H9 (cell line): ENCODE measurements at regions not wholly inside any gene's neighbourhood (a gene's known extent, or its start where the extent isn't known, plus 50 kb on each side); places are given as distances from the start of the nearest gene placed in this dataset.

Experiments
- DNase-seq: peaks from one replicate; pipeline ENCODE4 v3.0.0-alpha.2; 2017
- H2AFZ ChIP-seq: one replicate; pipeline ENCODE4 v1.6.1; 2013; ENCODE audit warnings: mild to moderate bottlenecking, low read length, control low read depth, moderate library complexity
- H2AK5ac ChIP-seq: 2 replicates; pipeline ENCODE4 v1.6.1; 2013; ENCODE audit warnings: low read length, control low read depth, mixed read lengths; ENCODE audit not compliant: insufficient read length
- H2BK120ac ChIP-seq: one replicate; pipeline ENCODE4 v1.6.1; 2013; ENCODE audit warnings: low read depth, mild to moderate bottlenecking, low read length, control low read depth, inconsistent platforms; ENCODE audit not compliant: poor library complexity, severe bottlenecking
- H2BK12ac ChIP-seq: 2 replicates; pipeline ENCODE4 v1.6.1; 2013; ENCODE audit warnings: low read length, control low read depth, mixed read lengths, low read depth; ENCODE audit not compliant: insufficient read length
- H2BK15ac ChIP-seq: 2 replicates; pipeline ENCODE4 v1.6.1; 2013; ENCODE audit warnings: low read depth, low read length, control low read depth
- H2BK20ac ChIP-seq: one replicate; pipeline ENCODE4 v1.6.1; 2013; ENCODE audit warnings: low read depth, mild to moderate bottlenecking, low read length, control low read depth, inconsistent platforms; ENCODE audit not compliant: poor library complexity, severe bottlenecking
- H2BK5ac ChIP-seq: 2 replicates; pipeline ENCODE4 v1.6.1; 2013; ENCODE audit warnings: low read length, control low read depth, mixed read lengths; ENCODE audit not compliant: insufficient read length
- H3K14ac ChIP-seq: 2 replicates; pipeline ENCODE4 v1.6.1; 2013; ENCODE audit warnings: low read length, control low read depth; ENCODE audit not compliant: insufficient read depth
- H3K18ac ChIP-seq: 2 replicates; pipeline ENCODE4 v1.6.1; 2013; ENCODE audit warnings: low read depth, mild to moderate bottlenecking, mixed read lengths, low read length, control low read depth; ENCODE audit not compliant: insufficient read length
- H3K23ac ChIP-seq: 2 replicates; pipeline ENCODE4 v1.6.1; 2013; ENCODE audit warnings: low read length, control low read depth, mixed read lengths, low read depth; ENCODE audit not compliant: insufficient read length
- H3K23me2 ChIP-seq: 2 replicates; pipeline ENCODE4 v1.6.1; 2013; ENCODE audit warnings: low read depth, mild to moderate bottlenecking, mixed read lengths, low read length, control low read depth; ENCODE audit not compliant: insufficient read length, poor library complexity, severe bottlenecking
- H3K27ac ChIP-seq: 2 replicates; pipeline ENCODE4 v1.5.1; 2013; ENCODE audit warnings: low read length, control low read depth, mixed read lengths, low read depth; ENCODE audit not compliant: insufficient read length
- H3K27me3 ChIP-seq: 2 replicates; pipeline ENCODE4 v1.6.1; 2013; ENCODE audit warnings: low read length, control low read depth, inconsistent platforms; ENCODE audit not compliant: insufficient read depth
- H3K4ac ChIP-seq: 2 replicates; pipeline ENCODE4 v1.6.1; 2013; ENCODE audit warnings: low read depth, mild to moderate bottlenecking, control low read depth, inconsistent platforms, low read length, moderate library complexity
- H3K4me1 ChIP-seq: 2 replicates; pipeline ENCODE4 v1.6.1; 2013; ENCODE audit warnings: low read length, control low read depth, inconsistent platforms; ENCODE audit not compliant: insufficient read depth
- H3K4me2 ChIP-seq: 2 replicates; pipeline ENCODE4 v1.6.1; 2013; ENCODE audit warnings: low read length, control low read depth, mixed read lengths; ENCODE audit not compliant: insufficient read length, insufficient read depth
- H3K56ac ChIP-seq: 2 replicates; pipeline ENCODE4 v1.6.1; 2013; ENCODE audit warnings: low read depth, mild to moderate bottlenecking, mixed read lengths, low read length, control low read depth; ENCODE audit not compliant: insufficient read length
- H3K79me1 ChIP-seq: 2 replicates; pipeline ENCODE4 v1.6.1; 2013; ENCODE audit warnings: low read depth, mild to moderate bottlenecking, moderate library complexity, low read length, control low read depth, inconsistent platforms; ENCODE audit not compliant: insufficient read depth, poor library complexity, severe bottlenecking
- H3K79me2 ChIP-seq: 2 replicates; pipeline ENCODE4 v1.6.1; 2013; ENCODE audit warnings: low read length, control low read depth, inconsistent platforms; ENCODE audit not compliant: insufficient read depth
- H3K9ac ChIP-seq: 2 replicates; pipeline ENCODE4 v1.6.1; 2013; ENCODE audit warnings: low read length, control low read depth, mixed read lengths; ENCODE audit not compliant: insufficient read length; ENCODE audit errors: extremely low read depth
- H3K9me3 ChIP-seq: one replicate; pipeline ENCODE4 v1.6.1; 2013; ENCODE audit warnings: low read depth, low read length, inconsistent platforms; ENCODE audit not compliant: control insufficient read depth
- H3T11ph ChIP-seq: one replicate; pipeline ENCODE4 v1.6.1; 2013; ENCODE audit warnings: mild to moderate bottlenecking, low read length, control low read depth, inconsistent platforms
- H4K20me1 ChIP-seq: one replicate; pipeline ENCODE4 v1.6.1; 2013; ENCODE audit not compliant: control insufficient read depth, insufficient read length, insufficient read depth
- H4K5ac ChIP-seq: 2 replicates; pipeline ENCODE4 v1.6.1; 2013; ENCODE audit warnings: low read depth, mild to moderate bottlenecking, mixed read lengths, low read length, control low read depth; ENCODE audit not compliant: insufficient read length
- H4K8ac ChIP-seq: replicated peaks from 2 replicates; pipeline ENCODE4 v1.6.1; 2013; ENCODE audit warnings: low read length, control low read depth, mixed read lengths, low read depth; ENCODE audit not compliant: insufficient read length
- H4K91ac ChIP-seq: 2 replicates; pipeline ENCODE4 v1.6.1; 2013; ENCODE audit warnings: low read depth, mild to moderate bottlenecking, moderate library complexity, mixed read lengths, low read length, control low read depth; ENCODE audit not compliant: insufficient read length
- H3K27ac Mint-ChIP-seq, 3 experiments: 2 replicates in 2 of 3; 3 replicates in 1 of 3; pipeline ENCODE4 v1.8.0; 2020 to 2021; ENCODE audit warnings: mixed read lengths in 3 of 3, mild to moderate bottlenecking in 1 of 3, moderate library complexity in 1 of 3
- H3K27me3 Mint-ChIP-seq: 2 replicates; pipeline ENCODE4 v1.8.0; 2021; ENCODE audit warnings: low read depth, mild to moderate bottlenecking, moderate library complexity, mixed read lengths
- H3K36me3 Mint-ChIP-seq, 3 experiments: 2 replicates in 2 of 3; 3 replicates in 1 of 3; pipeline ENCODE4 v1.8.0; 2020 to 2021; ENCODE audit warnings: low read depth in 3 of 3, mixed read lengths in 3 of 3; ENCODE audit not compliant: insufficient read depth in 1 of 3
- H3K4me1 Mint-ChIP-seq, 2 experiments: 2 replicates each; pipeline ENCODE4 v1.8.0; 2020; ENCODE audit warnings: mixed read lengths in 2 of 2
- H3K4me3 Mint-ChIP-seq, 2 experiments: 2 replicates in 1 of 2; 3 replicates in 1 of 2; pipeline ENCODE4 v1.8.0; 2020 to 2021; ENCODE audit warnings: mild to moderate bottlenecking in 2 of 2, mixed read lengths in 2 of 2, moderate library complexity in 1 of 2
- H3K9me3 Mint-ChIP-seq, 2 experiments: 2 replicates in 1 of 2; 3 replicates in 1 of 2; pipeline ENCODE4 v1.8.0; 2020; ENCODE audit warnings: mild to moderate bottlenecking in 2 of 2, mixed read lengths in 2 of 2, moderate library complexity in 1 of 2
- WGBS: extraction: QIAGEN DNeasy Blood & Tissue Kit; methylation state at CpG from one replicate; pipeline ENCODE4 v1.1.7; 2013; ENCODE audit warnings: missing lambda C conversion rate, low lambda C conversion rate, mixed read lengths; ENCODE audit not compliant: insufficient read length; ENCODE audit errors: extremely low coverage; 5-methylcytosine and 5-hydroxymethylcytosine counted together
- TF ChIP-seq, protein P1 (sequence below): fragments of 200-600 bp; sonication (generic); conservative IDR thresholded peaks from 3 replicates; pipeline ENCODE4 v1.8.0; 2021; ENCODE audit warnings: antibody characterized with exemption, mild to moderate bottlenecking

DNA sequence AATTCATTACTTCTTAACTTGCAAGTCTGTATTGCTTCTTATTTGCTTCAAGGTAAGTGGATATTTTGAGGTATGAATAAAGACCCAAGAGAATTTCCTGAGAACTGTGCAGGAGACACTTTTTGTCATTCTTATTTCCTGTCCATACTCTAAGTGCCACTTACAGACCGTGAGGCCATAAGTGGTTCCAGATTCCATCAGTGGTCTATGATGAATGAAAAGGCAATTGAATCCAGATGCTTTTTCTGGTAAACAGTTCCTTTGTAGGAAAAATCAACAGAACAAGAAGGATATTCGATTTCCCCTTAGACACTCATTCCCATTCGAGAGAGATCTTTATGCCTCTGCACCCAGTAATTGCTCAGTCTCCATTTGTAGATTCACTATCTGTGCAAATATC lies 58.3 kb upstream of the PDE10A start:
- H3K27ac Mint-ChIP-seq: no peak overlapping the region
- Histone ChIP-seq H3K23ac (no peak overlapping the region), H3K27ac (no peak overlapping the region), H4K5ac (no peak overlapping the region), H3K9me3 (no peaks in the 10 kb centered on the region), H4K91ac (no peak overlapping the region), H3K27me3 (no peaks in the 10 kb centered on the region), H4K20me1 (no peaks in the 10 kb centered on the region), H3K23me2 (no peaks in the 10 kb centered on the region), H3K4ac (no peak overlapping the region), H2BK12ac (no peak overlapping the region), H4K8ac (no peak overlapping the region), H2BK120ac (no peak overlapping the region), H2AFZ (no peak overlapping the region), H3K4me1 (no peaks in the 10 kb centered on the region), H2AK5ac (no peak overlapping the region), H2BK15ac (no peak overlapping the region), H3K18ac (no peak overlapping the region), H2BK20ac (no peak overlapping the region), H3K14ac (no peak overlapping the region), H3K4me2 (no peak overlapping the region), H3T11ph (no peak overlapping the region), H3K79me1 (no peaks in the 10 kb centered on the region), H3K9ac (no peak overlapping the region), H3K79me2 (no peaks in the 10 kb centered on the region), H3K56ac (no peak overlapping the region), H2BK5ac (no peak overlapping the region)
- H3K4me1 Mint-ChIP-seq: no peaks in the 10 kb centered on the region
- no peaks in the 10 kb centered on the region for H3K36me3 Mint-ChIP-seq
- H3K27me3 Mint-ChIP-seq: no peaks in the 10 kb centered on the region
- TF ChIP-seq, protein P1, sequence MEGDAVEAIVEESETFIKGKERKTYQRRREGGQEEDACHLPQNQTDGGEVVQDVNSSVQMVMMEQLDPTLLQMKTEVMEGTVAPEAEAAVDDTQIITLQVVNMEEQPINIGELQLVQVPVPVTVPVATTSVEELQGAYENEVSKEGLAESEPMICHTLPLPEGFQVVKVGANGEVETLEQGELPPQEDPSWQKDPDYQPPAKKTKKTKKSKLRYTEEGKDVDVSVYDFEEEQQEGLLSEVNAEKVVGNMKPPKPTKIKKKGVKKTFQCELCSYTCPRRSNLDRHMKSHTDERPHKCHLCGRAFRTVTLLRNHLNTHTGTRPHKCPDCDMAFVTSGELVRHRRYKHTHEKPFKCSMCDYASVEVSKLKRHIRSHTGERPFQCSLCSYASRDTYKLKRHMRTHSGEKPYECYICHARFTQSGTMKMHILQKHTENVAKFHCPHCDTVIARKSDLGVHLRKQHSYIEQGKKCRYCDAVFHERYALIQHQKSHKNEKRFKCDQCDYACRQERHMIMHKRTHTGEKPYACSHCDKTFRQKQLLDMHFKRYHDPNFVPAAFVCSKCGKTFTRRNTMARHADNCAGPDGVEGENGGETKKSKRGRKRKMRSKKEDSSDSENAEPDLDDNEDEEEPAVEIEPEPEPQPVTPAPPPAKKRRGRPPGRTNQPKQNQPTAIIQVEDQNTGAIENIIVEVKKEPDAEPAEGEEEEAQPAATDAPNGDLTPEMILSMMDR: no peak
- no peak overlapping the region for H3K4me3 Mint-ChIP-seq
- no CpG with 5 or more reads among the region's 3 CpGs for WGBS
- DNase-seq: no peak
- H3K9me3 Mint-ChIP-seq: no peaks in the 10 kb centered on the region
